ENCODE measurements at regions not wholly inside any gene's neighbourhood (a gene's known extent, or its start where the extent isn't known, plus 50 kb on each side); places are given as distances from the start of the nearest gene placed in this dataset.

DNA sequence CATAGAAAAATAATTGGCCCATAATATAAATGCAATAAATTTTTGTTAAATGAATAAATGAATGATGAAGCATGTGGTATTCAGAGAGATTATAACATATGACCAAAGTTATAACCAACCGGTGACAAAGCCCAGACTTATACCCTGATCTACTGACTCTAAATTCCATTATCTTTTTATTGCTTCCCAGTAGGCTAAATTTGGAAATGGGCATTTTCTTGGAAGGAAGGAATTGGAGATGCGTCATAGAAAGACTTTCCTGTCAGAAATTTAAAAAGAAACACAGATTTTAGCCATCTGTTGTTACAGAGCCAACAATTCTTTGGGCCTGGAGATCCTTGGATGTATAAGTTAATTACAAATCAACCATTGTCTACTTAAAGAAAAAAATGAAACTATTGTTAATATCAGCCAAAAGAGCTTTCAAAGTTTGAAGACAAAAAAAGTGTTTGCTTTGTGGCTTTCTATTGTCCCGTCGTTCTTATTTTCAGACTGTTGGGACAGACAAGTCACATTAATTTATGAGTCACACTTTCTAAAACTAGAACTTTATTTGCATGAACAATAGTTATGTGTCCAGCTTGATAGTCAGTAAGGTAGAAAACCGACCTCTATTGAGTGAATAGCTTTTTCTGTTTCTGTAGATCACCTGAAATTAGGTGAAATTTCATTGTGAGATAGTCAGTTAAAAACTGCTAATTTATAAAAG lies 428.7 kb downstream of the GABRG2 start:
- CTCF ChIA-PET: no interaction called here
- POLR2A ChIA-PET: interaction anchor here (0.6 kb wide), 1 partner anchor 84 kb away, joined by 5 read pairs; no protein-coding TSS in a partner anchor

GRCh38 chr5:162497455-162497854 lies 429.9 kb downstream of the GABRG2 start:
- no peak for ATAC-seq
- H3K9me3 Mint-ChIP-seq (ENCODE audit: low read depth): peaks cover 3% of the 10 kb centered on the region
- no peak overlapping the region for H3K27ac Mint-ChIP-seq
- DNase-seq: no peak
- no peaks in the 10 kb centered on the region for H3K36me3 Mint-ChIP-seq (ENCODE audit: low read depth)
- H3K4me1 Mint-ChIP-seq: no peaks in the 10 kb centered on the region
- no peaks in the 10 kb centered on the region for H3K27me3 Mint-ChIP-seq
- intact Hi-C loops (cut with DNase I, micrococcal nuclease): no loop called here
- ChIA-PET CTCF (no interaction called here), POLR2A (no interaction called here)
- H3K4me3 Mint-ChIP-seq: no peak overlapping the region

More for the DNA sequence above, 428.7 kb downstream of the GABRG2 start:
- no peaks in the 10 kb centered on the region for H3K27me3 Mint-ChIP-seq
- intact Hi-C loops (cut with DNase I, micrococcal nuclease): no loop called here
- no peak overlapping the region for H3K4me3 Mint-ChIP-seq
- H3K4me1 Mint-ChIP-seq: no peaks in the 10 kb centered on the region
- DNase-seq (no peak), ATAC-seq (no peak)
- peaks cover 3% of the 10 kb centered on the region for H3K9me3 Mint-ChIP-seq (ENCODE audit: low read depth)
- no peak overlapping the region for H3K27ac Mint-ChIP-seq
- H3K36me3 Mint-ChIP-seq (ENCODE audit: low read depth): no peaks in the 10 kb centered on the region

DNA sequence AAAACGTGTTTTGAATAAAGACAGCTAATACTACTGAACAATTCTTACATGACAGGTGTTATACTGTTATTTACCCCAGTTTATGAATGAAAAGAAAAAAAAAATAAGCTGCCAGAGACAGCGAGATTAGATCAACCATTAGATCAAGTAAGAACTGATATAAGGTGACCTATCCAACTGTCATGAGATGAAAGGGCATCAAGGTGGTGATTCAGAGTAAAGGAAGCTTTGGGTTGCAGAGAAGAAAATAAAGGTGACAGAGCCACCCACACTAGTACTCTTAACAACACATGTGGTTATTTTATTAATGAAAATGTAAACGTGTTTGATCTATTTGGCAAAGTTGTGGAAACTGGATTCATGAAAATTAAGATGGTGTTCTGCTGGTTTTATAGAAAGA lies 435.2 kb downstream of the GABRG2 start:
- intact Hi-C loops (cut with DNase I, micrococcal nuclease): no loop called here
- ChIA-PET POLR2A (no interaction called here), CTCF (no interaction called here)
- H3K27ac Mint-ChIP-seq: no peak overlapping the region
- DNase-seq (no peak), ATAC-seq (no peak)
- no peaks in the 10 kb centered on the region for H3K27me3 Mint-ChIP-seq
- no peaks in the 10 kb centered on the region for H3K4me1 Mint-ChIP-seq
- no peak overlapping the region for H3K4me3 Mint-ChIP-seq
- H3K9me3 Mint-ChIP-seq (ENCODE audit: low read depth): peaks cover 3% of the 10 kb centered on the region
- H3K36me3 Mint-ChIP-seq (ENCODE audit: low read depth): no peaks in the 10 kb centered on the region

DNA sequence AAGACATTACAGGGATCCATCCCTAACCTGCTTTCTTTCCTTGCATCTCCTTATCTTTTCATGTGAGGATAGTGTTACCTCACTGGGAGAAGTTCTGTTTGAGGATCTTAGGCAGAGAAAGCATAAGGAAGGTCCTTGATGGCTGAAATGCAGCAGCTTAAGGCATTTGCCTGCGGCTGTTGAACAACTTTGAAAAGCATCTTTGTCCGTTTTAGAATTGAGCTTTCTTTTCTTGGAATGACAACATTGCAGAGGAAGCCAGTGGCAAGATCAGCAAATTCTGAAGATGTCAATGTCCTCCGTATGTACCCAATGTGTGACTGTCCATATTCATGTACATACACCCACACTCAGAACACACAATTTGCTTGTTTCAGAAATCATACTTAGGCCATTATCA lies 436.2 kb downstream of the GABRG2 start:
- intact Hi-C loops (cut with DNase I, micrococcal nuclease): no loop called here
- peaks cover 3% of the 10 kb centered on the region for H3K9me3 Mint-ChIP-seq (ENCODE audit: low read depth)
- H3K27me3 Mint-ChIP-seq: no peaks in the 10 kb centered on the region
- ChIA-PET CTCF (no interaction called here), POLR2A (no interaction called here)
- DNase-seq (no peak), ATAC-seq (no peak)
- H3K4me1 Mint-ChIP-seq: no peaks in the 10 kb centered on the region
- H3K36me3 Mint-ChIP-seq (ENCODE audit: low read depth): no peaks in the 10 kb centered on the region
- no peak overlapping the region for H3K27ac Mint-ChIP-seq
- H3K4me3 Mint-ChIP-seq: no peak overlapping the region

DNA sequence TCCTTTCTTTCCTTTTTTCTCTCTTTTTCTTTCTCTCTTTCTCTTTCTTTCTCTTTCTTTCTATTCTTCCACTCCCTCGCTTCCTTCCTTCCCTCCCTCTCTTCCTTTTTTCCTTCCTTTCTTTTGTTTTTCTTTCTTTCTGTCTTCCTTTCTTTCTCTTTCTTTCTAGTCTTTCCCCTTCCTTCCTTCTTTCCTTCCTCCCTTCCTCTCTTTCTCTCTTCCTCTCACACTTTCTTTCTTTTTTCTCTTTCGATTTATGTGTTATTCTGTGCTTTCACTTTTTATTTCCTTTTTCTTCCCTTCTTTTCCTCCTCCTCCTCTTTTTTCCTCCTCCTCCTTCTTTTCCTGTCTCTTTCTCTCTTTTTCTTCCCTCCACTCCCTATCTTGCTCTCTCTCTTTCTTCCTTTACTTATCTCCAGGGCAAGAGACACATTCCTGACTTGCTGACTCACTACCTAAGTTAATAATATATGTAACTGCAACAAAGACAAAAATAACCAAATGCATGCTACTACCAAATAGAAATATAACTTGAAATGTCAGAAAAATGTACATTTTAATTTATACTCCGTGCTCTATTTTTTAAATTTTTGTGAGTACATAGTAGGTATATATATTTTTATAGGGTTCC lies 445.5 kb downstream of the GABRG2 start:
- Mint-ChIP-seq H3K9me3 (ENCODE audit: low read depth) (peaks cover 20% of the 10 kb centered on the region), H3K4me3 (no peak overlapping the region), H3K27me3 (no peaks in the 10 kb centered on the region), H3K4me1 (no peaks in the 10 kb centered on the region), H3K27ac (no peak overlapping the region), H3K36me3 (ENCODE audit: low read depth) (no peaks in the 10 kb centered on the region)
- intact Hi-C loops (cut with DNase I, micrococcal nuclease): no loop called here
- no peak for ATAC-seq
- POLR2A ChIA-PET: no interaction called here
- CTCF ChIA-PET: no interaction called here
- no peak for DNase-seq

DNA sequence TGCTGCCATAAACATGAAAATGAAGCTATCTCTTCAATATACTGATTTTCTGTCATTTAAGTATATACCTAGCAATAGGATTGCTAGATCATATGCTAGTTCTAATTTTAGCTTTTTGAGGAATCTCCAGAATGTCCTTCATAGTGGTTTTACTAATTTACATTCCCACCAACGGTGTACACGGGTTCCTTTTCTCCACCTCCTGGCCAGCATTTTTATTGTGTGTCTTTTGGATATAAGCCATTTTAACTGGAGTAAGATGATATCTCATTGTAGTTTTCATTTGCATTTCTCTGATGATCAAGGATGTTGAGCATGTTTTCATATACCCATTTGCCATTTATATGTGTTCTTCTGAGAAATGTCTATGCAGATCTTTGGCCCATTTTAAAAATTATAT lies 446.5 kb downstream of the GABRG2 start:
- Mint-ChIP-seq H3K36me3 (ENCODE audit: low read depth) (no peaks in the 10 kb centered on the region), H3K4me1 (no peaks in the 10 kb centered on the region), H3K4me3 (no peak overlapping the region), H3K27me3 (no peaks in the 10 kb centered on the region), H3K27ac (no peak overlapping the region), H3K9me3 (ENCODE audit: low read depth) (peaks cover 24% of the 10 kb centered on the region)
- DNase-seq: no peak
- POLR2A ChIA-PET: interaction anchor here (0.5 kb wide), 1 partner anchor 586 kb away, joined by 3 read pairs; no protein-coding TSS in a partner anchor
- CTCF ChIA-PET: no interaction called here
- intact Hi-C loops (cut with DNase I, micrococcal nuclease): no loop called here
- no peak for ATAC-seq

DNA sequence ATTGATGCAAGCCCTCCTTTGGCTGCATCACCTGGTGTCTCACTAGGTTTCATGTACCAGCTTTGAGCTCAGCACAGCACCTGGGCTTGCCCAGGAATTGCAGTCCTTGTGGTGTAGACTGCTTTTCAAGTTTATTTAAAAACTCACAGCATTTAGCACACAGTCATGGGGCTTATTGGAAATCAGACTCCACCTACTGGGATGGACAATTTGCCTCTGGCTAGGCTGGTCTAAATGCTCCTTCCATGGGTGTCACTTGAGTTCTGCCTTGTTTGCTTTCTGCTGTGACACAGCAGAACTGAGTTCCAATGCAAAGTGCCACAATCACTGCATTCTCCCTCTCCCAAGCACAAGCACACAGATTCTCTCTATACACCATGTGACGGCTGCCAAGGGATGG lies 453.3 kb downstream of the GABRG2 start:
- no peak for ATAC-seq

GRCh38 chr5:162529209-162529608 lies 461.6 kb downstream of the GABRG2 start:
- no peaks in the 10 kb centered on the region for H3K4me1 Mint-ChIP-seq

More for the DNA sequence above, 453.3 kb downstream of the GABRG2 start:
- Mint-ChIP-seq H3K4me3 (no peak overlapping the region), H3K4me1 (no peaks in the 10 kb centered on the region), H3K27me3 (no peaks in the 10 kb centered on the region), H3K36me3 (ENCODE audit: low read depth) (no peaks in the 10 kb centered on the region), H3K27ac (no peak overlapping the region), H3K9me3 (ENCODE audit: low read depth) (peaks cover 20% of the 10 kb centered on the region)
- ChIA-PET POLR2A (no interaction called here), CTCF (no interaction called here)
- no peak for DNase-seq
- intact Hi-C loops (cut with DNase I, micrococcal nuclease): no loop called here

GRCh38 chr5:162529886-162530285 lies 462.3 kb downstream of the GABRG2 start:
- Mint-ChIP-seq H3K36me3 (ENCODE audit: low read depth) (no peaks in the 10 kb centered on the region), H3K9me3 (ENCODE audit: low read depth) (peaks cover 12% of the 10 kb centered on the region), H3K27me3 (no peaks in the 10 kb centered on the region), H3K27ac (no peak overlapping the region), H3K4me3 (no peak overlapping the region), H3K4me1 (no peaks in the 10 kb centered on the region)
- no peak for ATAC-seq
- POLR2A ChIA-PET: no interaction called here
- no peak for DNase-seq
- CTCF ChIA-PET: no interaction called here
- intact Hi-C loops (cut with DNase I, micrococcal nuclease): no loop called here

More at GRCh38 chr5:162529209-162529608, 461.6 kb downstream of the GABRG2 start:
- Mint-ChIP-seq H3K36me3 (ENCODE audit: low read depth) (no peaks in the 10 kb centered on the region), H3K27ac (no peak overlapping the region), H3K9me3 (ENCODE audit: low read depth) (peaks cover 16% of the 10 kb centered on the region), H3K27me3 (no peaks in the 10 kb centered on the region), H3K4me3 (no peak overlapping the region)
- no peak for DNase-seq
- CTCF ChIA-PET: no interaction called here
- POLR2A ChIA-PET: no interaction called here
- intact Hi-C loops (cut with DNase I, micrococcal nuclease): no loop called here
- no peak for ATAC-seq

GRCh38 chr5:162543437-162543836 lies 475.9 kb downstream of the GABRG2 start:
- intact Hi-C loops (cut with DNase I, micrococcal nuclease): no loop called here
- POLR2A ChIA-PET: no interaction called here
- Mint-ChIP-seq H3K27me3 (no peaks in the 10 kb centered on the region), H3K4me1 (no peaks in the 10 kb centered on the region), H3K27ac (no peak overlapping the region), H3K9me3 (ENCODE audit: low read depth) (peaks cover 6% of the 10 kb centered on the region), H3K4me3 (no peak overlapping the region), H3K36me3 (ENCODE audit: low read depth) (no peaks in the 10 kb centered on the region)
- ATAC-seq (no peak), DNase-seq (no peak)
- CTCF ChIA-PET: no interaction called here

GRCh38 chr5:162544905-162545304 lies 477.3 kb downstream of the GABRG2 start:
- intact Hi-C loops (cut with DNase I, micrococcal nuclease): no loop called here
- ChIA-PET CTCF (no interaction called here), POLR2A (no interaction called here)
- ATAC-seq: no peak
- H3K27ac Mint-ChIP-seq: no peak overlapping the region
- H3K4me3 Mint-ChIP-seq: no peak overlapping the region
- H3K9me3 Mint-ChIP-seq (ENCODE audit: low read depth): peaks cover 3% of the 10 kb centered on the region
- H3K4me1 Mint-ChIP-seq: no peaks in the 10 kb centered on the region
- no peak for DNase-seq
- no peaks in the 10 kb centered on the region for H3K27me3 Mint-ChIP-seq
- no peaks in the 10 kb centered on the region for H3K36me3 Mint-ChIP-seq (ENCODE audit: low read depth)

DNA sequence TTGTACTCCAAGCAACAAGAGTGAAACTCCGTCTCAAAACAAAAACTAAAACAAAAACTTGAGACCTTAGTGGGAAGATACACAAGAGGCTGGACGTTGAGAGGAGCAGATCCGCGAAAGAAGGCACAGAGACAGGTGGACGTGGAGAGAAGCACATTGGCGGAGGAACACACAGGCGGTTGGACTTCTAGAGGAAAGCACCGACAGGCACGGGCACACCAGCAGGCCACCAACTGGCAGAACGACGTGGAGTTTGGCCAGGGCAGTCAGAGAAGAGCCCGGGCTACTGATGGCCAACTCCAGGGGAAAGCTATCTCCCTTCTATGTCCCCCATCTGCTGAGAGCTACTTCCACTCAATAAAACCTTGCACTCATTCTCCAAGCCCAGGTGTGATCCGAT lies 482.7 kb downstream of the GABRG2 start:
- no peaks in the 10 kb centered on the region for H3K4me1 Mint-ChIP-seq
- no peaks in the 10 kb centered on the region for H3K27me3 Mint-ChIP-seq
- H3K36me3 Mint-ChIP-seq (ENCODE audit: low read depth): no peaks in the 10 kb centered on the region
- POLR2A ChIA-PET: no interaction called here
- no peak for ATAC-seq
- no peak overlapping the region for H3K27ac Mint-ChIP-seq
- DNase-seq: no peak
- no peak overlapping the region for H3K4me3 Mint-ChIP-seq
- peaks cover 6% of the 10 kb centered on the region for H3K9me3 Mint-ChIP-seq (ENCODE audit: low read depth)
- intact Hi-C loops (cut with DNase I, micrococcal nuclease): no loop called here
- CTCF ChIA-PET: no interaction called here
